SK-N-SH treated with all-trans-retinoic acid at 6 μM for 48 hours (cell line): ENCODE measurements at regions not wholly inside any gene's neighbourhood (a gene's known extent, or its start where the extent isn't known, plus 50 kb on each side); places are given as distances from the start of the nearest gene placed in this dataset.

Experiments
- ATAC-seq: fragments of 200-7000 bp; cut with Tn5 transposase; 3 replicates; pipeline ENCODE4 v1.9.1; 2020; ENCODE audit warnings: mild to moderate bottlenecking, moderate library complexity
- ARNTL ChIP-seq: fragments of 450-650 bp; formaldehyde crosslinking; IDR thresholded peaks from 2 replicates; pipeline ENCODE4 v1.5.0; 2020; ENCODE audit warnings: low read depth, mild to moderate bottlenecking, moderate library complexity, borderline replicate concordance
- BACH2 ChIP-seq: fragments of 250-450 bp; sonication (Bioruptor Pico); IDR thresholded peaks from 2 replicates; pipeline ENCODE4 v1.9.0; 2021; ENCODE audit warnings: mild to moderate bottlenecking, borderline replicate concordance
- CREB5 ChIP-seq: fragments of 250-450 bp; sonication (Bioruptor Pico); IDR thresholded peaks from 2 replicates; pipeline ENCODE4 v1.5.1; 2020; ENCODE audit warnings: low read depth, mild to moderate bottlenecking, moderate library complexity
- CSDC2 ChIP-seq: fragments of 250-450 bp; sonication (Bioruptor Pico); IDR thresholded peaks from 2 replicates; pipeline ENCODE4 v1.5.0; 2020; ENCODE audit warnings: mild to moderate bottlenecking, moderate library complexity
- CSRNP3 ChIP-seq: fragments of 250-450 bp; sonication (Bioruptor Pico); IDR thresholded peaks from 2 replicates; pipeline ENCODE4 v1.5.1; 2021; ENCODE audit warnings: mild to moderate bottlenecking, moderate library complexity
- ESRRG ChIP-seq: fragments of 250-450 bp; sonication (Bioruptor Pico); IDR thresholded peaks from 2 replicates; pipeline ENCODE4 v1.6.1; 2021; ENCODE audit warnings: mild to moderate bottlenecking
- GLIS3 ChIP-seq: fragments of 250-450 bp; sonication (Bioruptor Pico); IDR thresholded peaks from 2 replicates; pipeline ENCODE4 v1.5.0; 2020; ENCODE audit warnings: mild to moderate bottlenecking, moderate library complexity
- ISL1 ChIP-seq: fragments of 250-450 bp; sonication (Bioruptor Pico); IDR thresholded peaks from 2 replicates; pipeline ENCODE4 v2.1.2; 2022; ENCODE audit warnings: mild to moderate bottlenecking, moderate library complexity
- OSR1 ChIP-seq: fragments of 250-450 bp; sonication (Bioruptor Pico); IDR thresholded peaks from 2 replicates; pipeline ENCODE4 v1.8.0; 2022; ENCODE audit warnings: moderate library complexity, mild to moderate bottlenecking, inconsistent platforms
- PATZ1 ChIP-seq: fragments of 250-450 bp; sonication (Bioruptor Pico); IDR thresholded peaks from 2 replicates; pipeline ENCODE4 v1.8.0; 2020; ENCODE audit warnings: mild to moderate bottlenecking, moderate library complexity, borderline replicate concordance
- PPARA ChIP-seq: fragments of 250-450 bp; sonication (Bioruptor Pico); IDR thresholded peaks from 2 replicates; pipeline ENCODE4 v1.5.0; 2020; ENCODE audit warnings: mild to moderate bottlenecking, borderline replicate concordance
- RARB ChIP-seq: fragments of 250-450 bp; sonication (Bioruptor Pico); IDR thresholded peaks from 2 replicates; pipeline ENCODE4 v1.8.0; 2021; ENCODE audit warnings: mild to moderate bottlenecking, moderate library complexity
- SNAI2 ChIP-seq: fragments of 250-450 bp; sonication (Bioruptor Pico); IDR thresholded peaks from 2 replicates; pipeline ENCODE4 v1.5.0; 2020; ENCODE audit warnings: mild to moderate bottlenecking, moderate library complexity
- TCF4 ChIP-seq: fragments of 250-450 bp; sonication (Bioruptor Pico); IDR thresholded peaks from 2 replicates; pipeline ENCODE4 v1.8.0; 2021; ENCODE audit warnings: mild to moderate bottlenecking, moderate library complexity, borderline replicate concordance
- TOX ChIP-seq: fragments of 250-450 bp; sonication (Bioruptor Pico); IDR thresholded peaks from 2 replicates; pipeline ENCODE4 v1.8.0; 2021; ENCODE audit warnings: mild to moderate bottlenecking, moderate library complexity, borderline replicate concordance
- TSHZ2 ChIP-seq: fragments of 250-450 bp; sonication (Bioruptor Pico); IDR thresholded peaks from 2 replicates; pipeline ENCODE4 v1.5.0; 2020; ENCODE audit warnings: mild to moderate bottlenecking, moderate library complexity
- ZC3H10 ChIP-seq: fragments of 250-450 bp; sonication (Bioruptor Pico); IDR thresholded peaks from 2 replicates; pipeline ENCODE4 v1.5.1; 2021; ENCODE audit warnings: mild to moderate bottlenecking, moderate library complexity
- ZFP3 ChIP-seq: fragments of 250-450 bp; sonication (Bioruptor Pico); IDR thresholded peaks from 2 replicates; pipeline ENCODE4 v1.5.0; 2020; ENCODE audit warnings: mild to moderate bottlenecking, moderate library complexity
- ZFP30 ChIP-seq: fragments of 450-650 bp; formaldehyde crosslinking; IDR thresholded peaks from 2 replicates; pipeline ENCODE4 v1.5.0; 2022; ENCODE audit warnings: mild to moderate bottlenecking, moderate library complexity
- ZNF565 ChIP-seq: fragments of 450-650 bp; formaldehyde crosslinking; conservative IDR thresholded peaks from 2 replicates; pipeline ENCODE4 v1.5.0; 2020; ENCODE audit warnings: low read depth, mild to moderate bottlenecking, moderate library complexity
- ZNF8 ChIP-seq: fragments of 450-650 bp; formaldehyde crosslinking; IDR thresholded peaks from 2 replicates; pipeline ENCODE4 v1.5.0; 2020; ENCODE audit warnings: mild to moderate bottlenecking, moderate library complexity

GRCh38 chr15:99445272-99445850 lies 120.4 kb upstream of the MEF2A start:
- no peak for TF ChIP-seq ESRRG (CRISPR knock-in tag)
- TF ChIP-seq GLIS3 (CRISPR knock-in tag): no peak
- no peak for TF ChIP-seq ZFP3
- no peak for TF ChIP-seq BACH2
- no peak for TF ChIP-seq OSR1 (CRISPR knock-in tag)
- no peak for TF ChIP-seq ZFP30 (CRISPR knock-in tag)
- no peak for TF ChIP-seq ISL1 (CRISPR knock-in tag)
- TF ChIP-seq TOX (CRISPR knock-in tag): no peak
- no peak for TF ChIP-seq ZNF8 (CRISPR knock-in tag)
- no peak for TF ChIP-seq ZNF565
- no peak for TF ChIP-seq SNAI2 (CRISPR knock-in tag)
- no peak for TF ChIP-seq TSHZ2
- TF ChIP-seq ARNTL (CRISPR knock-in tag): no peak
- TF ChIP-seq TCF4 (CRISPR knock-in tag): no peak
- no peak for TF ChIP-seq ZC3H10
- no peak for TF ChIP-seq RARB
- TF ChIP-seq, all 23 proteins: peak for 0
- ATAC-seq: no peak

- TF ChIP-seq GLIS3 (CRISPR knock-in tag) (no peak), ZFP3 (no peak), TOX (CRISPR knock-in tag) (no peak), TCF4 (CRISPR knock-in tag) (no peak), SNAI2 (CRISPR knock-in tag) (no peak), ZNF565 (no peak), ZFP30 (CRISPR knock-in tag) (no peak), ZC3H10 (no peak), PPARA (CRISPR knock-in tag) (no peak), ESRRG (CRISPR knock-in tag) (no peak), PATZ1 (CRISPR knock-in tag) (no peak), CREB5 (CRISPR knock-in tag) (no peak), ARNTL (CRISPR knock-in tag) (no peak), BACH2 (no peak)
- ATAC-seq: no peak
Measured at GRCh38 chr15:99446565-99447496, 119.0 kb upstream of the MEF2A start.

GRCh38 chr15:99447497-99448371 lies 118.0 kb upstream of the MEF2A start:
- ATAC-seq: no peak
- TF ChIP-seq PATZ1 (CRISPR knock-in tag): no peak
- no peak for TF ChIP-seq GLIS3 (CRISPR knock-in tag)
- TF ChIP-seq CSDC2 (CRISPR knock-in tag): no peak
- TF ChIP-seq ARNTL (CRISPR knock-in tag): no peak
- TF ChIP-seq TCF4 (CRISPR knock-in tag): no peak
- no peak for TF ChIP-seq PPARA (CRISPR knock-in tag)
- TF ChIP-seq ZC3H10: no peak
- TF ChIP-seq ZNF8 (CRISPR knock-in tag): no peak
- no peak for TF ChIP-seq ZFP3
- no peak for TF ChIP-seq CSRNP3 (CRISPR knock-in tag)
- no peak for TF ChIP-seq TSHZ2
- TF ChIP-seq TOX (CRISPR knock-in tag): no peak
- TF ChIP-seq RARB: no peak
